Kidney (tissue), 13 donors: ENCODE measurements at regions not wholly inside any gene's neighbourhood (a gene's known extent, or its start where the extent isn't known, plus 50 kb on each side); places are given as distances from the start of the nearest gene placed in this dataset.

Source experiments
- DNase-seq, 5 donors: peaks; one replicate each; pipeline ENCODE4 v3.0.0-alpha.2; 2013 to 2020
- FAIRE-seq: peaks from 2 replicates; lab custom pipeline; 2012; peaks lifted over from hg19 to GRCh38; lab: Jason Lieb, UNC
- H3K27ac ChIP-seq, 2 donors: one replicate each; pipeline ENCODE4 v1.7.0; 2013; ENCODE audit warnings: low read depth in 2 of 2, low read length in 2 of 2, inconsistent platforms in 1 of 2
- H3K27me3 ChIP-seq: one replicate; pipeline ENCODE4 v1.7.1; 2013; ENCODE audit warnings: low read length, inconsistent platforms; ENCODE audit not compliant: control insufficient read depth, insufficient read depth
- H3K36me3 ChIP-seq, 3 donors: one replicate each; pipeline versions ENCODE4 v1.7.0 to v1.7.1; 2013; ENCODE audit warnings: low read length in 3 of 3, control low read depth in 1 of 3, inconsistent platforms in 1 of 3; ENCODE audit not compliant: insufficient read depth in 3 of 3, control insufficient read depth in 2 of 3
- H3K4me1 ChIP-seq, 3 donors: one replicate each; pipeline versions ENCODE4 v1.7.0 to v1.7.1; 2013; ENCODE audit warnings: low read length in 3 of 3, inconsistent platforms in 1 of 3, low read depth in 1 of 3; ENCODE audit not compliant: control insufficient read depth in 2 of 3, insufficient read depth in 2 of 3
- H3K4me3 ChIP-seq, 3 donors: one replicate each; pipeline versions ENCODE4 v1.7.0 to v1.8.1; 2013; ENCODE audit warnings: low read length in 3 of 3, control low read depth in 1 of 3, inconsistent platforms in 1 of 3
- H3K9ac ChIP-seq, 3 donors: one replicate each; pipeline versions ENCODE4 v1.7.0 to v1.7.1; 2013; ENCODE audit warnings: low read length in 3 of 3, control low read depth in 1 of 3, inconsistent platforms in 1 of 3
- H3K9me3 ChIP-seq, 3 donors: one replicate each; pipeline versions ENCODE4 v1.7.0 to v1.7.1; 2013; ENCODE audit warnings: low read length in 3 of 3, control low read depth in 1 of 3, inconsistent platforms in 1 of 3; ENCODE audit not compliant: control insufficient read depth in 2 of 3, insufficient read depth in 1 of 3
- CTCF ChIP-seq: IDR thresholded peaks from 3 replicates; pipeline ENCODE4 v1.5.1; 2012; ENCODE audit warnings: mild to moderate bottlenecking, moderate library complexity, borderline replicate concordance; ENCODE audit not compliant: insufficient read depth; ENCODE audit errors: extremely low read depth
- intact Hi-C: fragments of 100-400 bp; cut with DNase I; formaldehyde crosslinking; loops from one replicate; pipeline ENCODE4 v1.11.1; 2022
- donor health status: control.
- donor health status: control.
- donor health status: control.
- donor health status: control.
- donor health status: control.
- donor health status: DM: yes; HTN: yes; CAD: no.
- donor health status: Normal renal cell carcinoma (clear cell type).

DNA sequence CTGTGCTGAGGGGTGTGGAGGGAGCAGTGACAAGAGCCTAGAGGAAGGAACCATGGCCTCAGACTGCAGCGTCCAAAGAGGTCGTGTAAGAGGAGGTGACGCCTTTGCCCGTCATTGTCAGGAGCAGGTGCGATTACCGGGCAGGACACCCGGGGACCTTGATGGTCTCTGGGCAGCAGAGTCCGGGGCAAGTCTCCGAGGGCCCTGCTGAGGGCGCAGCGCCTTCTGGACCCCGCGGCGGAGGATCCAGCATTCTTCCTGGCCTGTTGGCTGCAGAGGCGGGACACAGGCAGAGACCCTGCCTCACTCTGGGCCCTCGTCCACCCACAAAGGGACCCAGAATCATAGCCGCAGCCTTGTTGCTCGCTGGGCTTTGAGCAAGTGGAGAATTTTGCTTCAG, 1168.8 kb downstream of the BRD1 start:
- H3K4me3 ChIP-seq: no peak overlapping the region
- no peaks in the 10 kb centered on the region for H3K36me3 ChIP-seq
- TF ChIP-seq CTCF: no peak
- H3K9me3 ChIP-seq: peaks cover 0 to 2% (median 0%) of the 10 kb centered on the region in 3 donors
- H3K9ac ChIP-seq: no peak overlapping the region
- no peak for FAIRE-seq
- H3K4me1 ChIP-seq: no peaks in the 10 kb centered on the region
- intact Hi-C loops: no loop called here
- no peak for DNase-seq
- H3K27me3 ChIP-seq: no peaks in the 10 kb centered on the region
- H3K27ac ChIP-seq: no peak overlapping the region

DNA sequence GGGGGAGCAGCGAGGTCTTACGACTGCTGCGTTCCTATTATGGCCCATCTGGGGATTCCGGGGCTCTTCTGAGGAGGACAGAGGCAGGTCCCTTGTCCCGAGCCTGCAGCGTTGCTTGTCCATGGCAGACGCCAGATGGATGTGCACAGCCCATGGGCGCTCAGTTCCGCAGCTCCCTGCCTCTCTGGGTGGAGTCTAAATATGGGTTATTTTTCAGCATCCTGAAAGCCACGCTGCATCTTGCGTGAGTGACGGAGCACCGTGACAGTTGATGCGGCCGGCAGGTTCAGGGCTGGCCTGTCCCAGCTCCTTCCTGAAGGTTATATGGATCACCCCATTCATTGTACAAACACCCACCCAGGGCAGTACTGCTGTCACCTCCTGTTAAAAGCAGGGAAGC, 1169.4 kb downstream of the BRD1 start:
- no peak for TF ChIP-seq CTCF
- Histone ChIP-seq H3K9ac (no peak overlapping the region), H3K4me3 (no peak overlapping the region), H3K27ac (no peak overlapping the region), H3K36me3 (no peaks in the 10 kb centered on the region), H3K9me3 (no peaks in the 10 kb centered on the region), H3K4me1 (no peaks in the 10 kb centered on the region), H3K27me3 (no peaks in the 10 kb centered on the region)
- FAIRE-seq: no peak
- intact Hi-C loops: no loop called here
- DNase-seq: no peak

- Histone ChIP-seq H3K4me1 (no peaks in the 10 kb centered on the region), H3K9me3 (no peaks in the 10 kb centered on the region), H3K9ac (no peak overlapping the region), H3K4me3 (no peak overlapping the region), H3K27me3 (no peaks in the 10 kb centered on the region), H3K36me3 (no peaks in the 10 kb centered on the region), H3K27ac (no peak overlapping the region)
- intact Hi-C loops: no loop called here
- FAIRE-seq: no peak
- no peak for DNase-seq
- no peak for TF ChIP-seq CTCF
Observed at GRCh38 chr22:48654492-48654891, 1173.2 kb downstream of the BRD1 start.

GRCh38 chr22:48653929-48654328, 1173.7 kb downstream of the BRD1 start:
- no peaks in the 10 kb centered on the region for H3K4me1 ChIP-seq
- H3K27ac ChIP-seq: no peak overlapping the region
- no peak overlapping the region for H3K4me3 ChIP-seq
- intact Hi-C loops: no loop called here
- H3K27me3 ChIP-seq: no peaks in the 10 kb centered on the region
- no peak for TF ChIP-seq CTCF
- DNase-seq (no peak), FAIRE-seq (no peak)
- H3K9me3 ChIP-seq: no peaks in the 10 kb centered on the region
- H3K9ac ChIP-seq: no peak overlapping the region
- no peaks in the 10 kb centered on the region for H3K36me3 ChIP-seq
